ACHN (cell line): ENCODE measurements at regions not wholly inside any gene's neighbourhood (a gene's known extent, or its start where the extent isn't known, plus 50 kb on each side); places are given as distances from the start of the nearest gene placed in this dataset.
"Not testable (repeated sequence)": the region's sequence is repeated elsewhere in the genome, so short reads cannot be mapped to it uniquely, and the experiment has no call there.

Experiments used
- DNase-seq: peaks from one replicate; pipeline ENCODE4 v3.0.0-alpha.2; 2015
- in situ Hi-C: cut with HindIII; loops from 2 replicates; pipeline ENCODE4 v1.10.0; 2017; ENCODE audit warnings: low sequenced_read_pairs, low pct_ligation_motif_present, low pct_unique_long_range_greater_than_20kb

GRCh38 chrX:40389555-40389954 lies 191.2 kb upstream of the ATP6AP2 start:
- no peak for DNase-seq
- in situ Hi-C loops = no loop called here

GRCh38 chrX:40388441-40388840 lies 192.3 kb upstream of the ATP6AP2 start:
- DNase-seq = no peak
- in situ Hi-C loops = no loop called here

GRCh38 chrX:40387869-40388268 lies 192.9 kb upstream of the ATP6AP2 start:
- DNase-seq, in situ Hi-C loops: not testable (repeated sequence)

- DNase-seq, in situ Hi-C loops: not testable (repeated sequence)
Observed at GRCh38 chrX:40387311-40387710, 193.5 kb upstream of the ATP6AP2 start.

GRCh38 chrX:40385682-40386081 lies 195.1 kb upstream of the ATP6AP2 start:
- in situ Hi-C loops = no loop called here
- no peak for DNase-seq

- in situ Hi-C loops = no loop called here
- DNase-seq = no peak
Observed at GRCh38 chrX:40385256-40385655, 195.5 kb upstream of the ATP6AP2 start.

- in situ Hi-C loops = no loop called here
- DNase-seq = peak; percentile 60
Observed at GRCh38 chrX:40383969-40384368, 196.8 kb upstream of the ATP6AP2 start.

- in situ Hi-C loops = no loop called here
- no peak for DNase-seq
Observed at GRCh38 chrX:40383360-40383759, 197.4 kb upstream of the ATP6AP2 start.

GRCh38 chrX:40380655-40381488 lies 199.9 kb upstream of the ATP6AP2 start:
- DNase-seq = no peak
- in situ Hi-C loops = no loop called here

- in situ Hi-C loops = no loop called here
- DNase-seq = no peak
Observed at GRCh38 chrX:40377684-40378083, 203.1 kb upstream of the ATP6AP2 start.

GRCh38 chrX:40374486-40374885 lies 206.3 kb upstream of the ATP6AP2 start:
- in situ Hi-C loops = no loop called here
- DNase-seq = no peak

GRCh38 chrX:40373641-40374040 lies 207.1 kb upstream of the ATP6AP2 start:
- DNase-seq = no peak

GRCh38 chrX:40373025-40373424 lies 207.7 kb upstream of the ATP6AP2 start:
- in situ Hi-C loops = no loop called here
- DNase-seq = no peak

More at GRCh38 chrX:40373641-40374040, 207.1 kb upstream of the ATP6AP2 start:
- in situ Hi-C loops = no loop called here

GRCh38 chrX:40371376-40371775 lies 209.4 kb upstream of the ATP6AP2 start:
- no peak for DNase-seq
- in situ Hi-C loops = no loop called here

GRCh38 chrX:40368611-40369061 lies 212.1 kb upstream of the ATP6AP2 start:
- in situ Hi-C loops = no loop called here
- no peak for DNase-seq

GRCh38 chrX:40366661-40367060 lies 214.1 kb upstream of the ATP6AP2 start:
- in situ Hi-C loops = no loop called here
- no peak for DNase-seq

GRCh38 chrX:40362291-40362690 lies 218.5 kb upstream of the ATP6AP2 start:
- DNase-seq, in situ Hi-C loops: not testable (repeated sequence)

- in situ Hi-C loops = no loop called here
- no peak for DNase-seq
Observed at GRCh38 chrX:40360557-40360956, 220.2 kb upstream of the ATP6AP2 start.

GRCh38 chrX:40359593-40359992 lies 221.2 kb upstream of the ATP6AP2 start:
- in situ Hi-C loops = no loop called here

GRCh38 chrX:40358994-40359393 lies 221.8 kb upstream of the ATP6AP2 start:
- in situ Hi-C loops = no loop called here
- no peak for DNase-seq

More at GRCh38 chrX:40359593-40359992, 221.2 kb upstream of the ATP6AP2 start:
- no peak for DNase-seq
